ENCODE measurements at regions not wholly inside any gene's neighbourhood (a gene's known extent, or its start where the extent isn't known, plus 50 kb on each side); places are given as distances from the start of the nearest gene placed in this dataset.

DNA sequence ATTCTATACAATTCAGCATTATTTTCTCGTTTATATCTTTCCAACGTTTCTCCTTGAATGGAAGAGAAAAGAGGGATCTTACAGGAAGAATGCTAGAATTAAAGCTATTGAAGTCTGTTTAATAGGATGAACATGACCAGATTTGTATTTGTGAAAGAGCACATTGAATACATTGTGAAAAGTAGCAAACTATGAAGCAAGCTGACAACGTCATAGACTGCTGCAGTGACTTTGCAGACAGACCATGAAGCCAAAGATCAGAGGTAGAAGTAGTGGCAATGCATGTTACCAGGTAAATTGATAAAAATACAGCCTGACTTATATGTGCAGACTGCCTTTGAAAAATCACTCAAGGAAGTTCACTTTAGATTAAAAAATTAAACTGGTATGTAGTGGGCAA lies 146.1 kb downstream of the RASSF9 start:
- DNase-seq, result no peak

DNA sequence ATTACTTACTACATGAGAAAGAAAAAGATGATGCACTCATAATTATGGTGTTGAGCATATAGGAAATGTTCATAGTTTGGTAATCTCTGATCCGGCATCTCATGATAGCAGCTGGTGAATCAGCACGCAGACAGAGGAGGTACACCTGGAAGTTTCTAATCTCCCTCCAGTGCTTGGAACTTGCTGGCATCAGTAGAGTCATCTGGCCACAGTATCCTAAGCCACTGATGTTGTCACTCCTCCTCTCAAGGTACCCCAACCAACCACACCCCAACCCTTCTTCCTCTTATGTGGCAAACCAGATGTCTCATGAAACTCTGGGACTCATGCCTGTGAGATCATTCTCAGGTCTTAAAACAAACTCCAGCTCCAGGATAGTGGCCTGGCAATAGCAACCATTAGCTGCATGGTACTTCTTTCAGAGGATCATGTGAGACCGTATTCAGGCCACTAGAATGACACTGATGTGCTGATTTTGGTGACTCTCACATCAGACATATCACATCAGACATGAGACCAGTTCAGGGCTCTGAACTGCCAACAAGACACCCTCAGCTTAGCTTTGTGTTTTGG lies 143.0 kb downstream of the RASSF9 start:
- DNase-seq, result no peak

DNA sequence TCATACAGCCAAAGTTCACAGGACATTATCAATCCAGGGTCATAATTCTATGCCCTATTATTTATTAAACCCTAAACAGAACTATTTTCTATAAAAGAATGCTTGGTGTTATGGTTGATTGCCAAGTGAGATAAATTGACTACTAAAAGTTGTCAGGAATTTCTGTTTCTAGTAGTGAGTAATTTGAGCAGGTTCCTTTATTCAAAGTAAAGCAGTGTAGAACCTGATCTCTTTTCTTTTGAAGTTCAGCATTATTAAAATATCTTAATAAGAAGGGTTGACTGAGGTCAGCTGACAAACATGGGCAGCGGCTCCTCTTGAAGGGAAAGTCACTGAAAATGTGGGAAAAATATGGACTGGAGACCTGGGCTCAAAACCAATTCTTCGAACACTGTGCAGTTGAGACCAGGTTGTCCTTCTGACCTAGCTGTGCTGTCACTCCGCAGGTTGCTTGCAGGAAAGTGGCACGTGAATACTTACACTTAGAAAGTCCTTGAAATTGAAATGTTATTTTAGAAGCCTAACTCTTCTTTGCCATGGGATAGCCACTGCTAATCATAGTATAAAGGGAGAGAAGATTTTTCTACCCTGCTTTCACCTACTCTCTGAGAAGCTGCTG lies 141.0 kb downstream of the RASSF9 start:
- no peak for DNase-seq

DNA sequence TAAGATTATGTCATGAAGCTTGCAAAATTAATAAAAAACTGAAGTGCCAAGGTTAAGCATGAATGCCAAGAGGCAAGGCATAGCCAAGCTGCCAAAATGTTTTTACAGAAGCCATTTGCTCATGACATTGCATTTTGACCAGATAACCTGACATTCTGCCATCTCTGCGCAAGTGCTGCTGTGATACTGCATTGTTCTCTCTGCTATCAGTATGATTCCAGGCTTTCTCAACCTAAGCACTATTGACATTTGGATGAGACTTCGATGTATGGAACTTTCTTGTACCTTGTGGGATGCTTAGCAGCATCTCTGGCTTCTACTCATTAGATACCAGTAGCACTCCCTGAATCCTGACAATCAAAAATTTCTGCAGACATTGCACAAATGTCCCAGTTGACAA lies 139.2 kb downstream of the RASSF9 start:
- no peak for DNase-seq

DNA sequence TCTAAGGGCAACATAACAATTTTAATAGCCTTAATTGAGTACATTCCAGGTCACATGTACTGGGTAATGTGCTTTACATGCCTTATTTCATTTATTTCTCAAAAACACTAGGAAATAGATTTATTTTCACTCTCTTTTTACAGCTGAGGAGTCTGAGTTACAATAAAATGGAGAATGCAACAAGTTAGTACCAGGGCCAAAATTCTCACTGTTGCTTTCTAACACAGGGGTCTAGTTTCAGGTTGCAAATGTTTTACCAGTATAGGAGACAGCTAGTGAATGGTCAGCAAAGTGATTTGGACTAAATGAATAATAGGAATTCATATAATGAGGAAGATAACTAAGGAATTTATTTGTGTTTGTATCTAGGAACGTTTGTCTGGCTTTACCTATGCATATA lies 137.3 kb downstream of the RASSF9 start:
- no peak for DNase-seq

DNA sequence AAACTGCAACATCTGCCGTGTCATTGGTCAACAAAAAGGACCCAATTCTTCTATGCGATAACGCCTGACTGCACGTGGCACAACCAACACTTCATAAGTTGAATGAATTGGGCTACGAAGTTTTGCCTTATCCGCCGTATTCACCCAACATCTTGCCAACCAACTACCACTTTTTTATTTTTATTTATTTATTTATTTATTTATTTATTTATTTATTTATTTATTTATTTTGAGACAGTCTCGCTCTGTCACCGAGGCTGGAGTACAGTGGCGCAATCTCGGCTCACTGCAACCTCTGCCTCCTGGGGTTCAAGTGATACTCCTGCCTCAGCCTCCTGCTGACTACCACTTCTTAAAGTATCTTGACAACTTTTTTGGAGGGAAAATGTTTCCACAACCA lies 127.4 kb downstream of the RASSF9 start:
- DNase-seq, result no peak

DNA sequence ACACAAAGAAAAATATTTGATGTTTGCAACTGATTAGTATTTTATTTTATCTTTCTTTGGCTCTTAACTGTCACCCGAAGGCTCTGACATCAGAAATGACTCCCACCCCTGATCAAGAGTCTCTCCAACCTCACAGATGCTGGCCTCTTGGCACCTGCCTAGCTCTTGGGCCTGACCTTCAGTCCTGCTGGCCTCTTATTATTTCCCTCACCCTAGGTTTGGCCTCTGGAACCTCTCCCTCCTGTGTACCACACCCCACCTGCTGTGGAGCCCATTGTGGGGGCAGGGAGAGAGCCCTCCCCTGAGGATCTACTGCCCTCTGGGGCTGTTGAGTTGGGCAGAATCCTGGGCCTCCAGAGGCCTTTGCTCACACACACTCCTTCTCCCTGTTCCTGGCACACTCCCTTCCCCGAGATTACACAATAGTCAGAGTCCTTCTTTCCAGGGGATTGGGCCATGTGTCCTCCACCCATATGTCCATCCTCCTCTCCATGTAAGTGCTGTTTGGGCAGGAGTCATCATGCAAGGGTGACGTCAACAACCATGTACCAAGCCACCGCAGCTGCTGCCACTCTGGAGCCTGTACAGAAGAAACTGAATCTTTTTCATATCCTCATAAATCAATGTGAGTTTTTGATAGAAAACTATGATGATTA lies 124.3 kb downstream of the RASSF9 start:
- DNase-seq, result no peak

DNA sequence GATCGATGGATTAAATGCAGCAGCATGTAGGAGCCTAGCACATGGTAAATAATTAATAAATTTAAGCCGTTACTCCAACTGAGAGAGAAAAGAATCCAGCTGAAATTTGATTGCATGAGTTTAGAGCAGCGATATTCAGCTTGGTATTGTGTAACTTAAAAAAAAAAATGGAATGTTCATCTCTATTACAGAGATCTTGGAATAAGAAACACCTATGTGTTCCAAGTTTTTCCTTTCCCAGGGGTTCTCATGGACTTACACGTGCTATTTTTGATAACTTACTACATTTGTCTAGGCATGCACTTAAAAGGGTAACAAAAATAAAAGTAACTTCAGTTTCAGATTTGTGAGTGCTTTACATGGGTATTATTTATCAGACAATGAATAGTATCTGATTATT lies 122.8 kb downstream of the RASSF9 start:
- no peak for DNase-seq

DNA sequence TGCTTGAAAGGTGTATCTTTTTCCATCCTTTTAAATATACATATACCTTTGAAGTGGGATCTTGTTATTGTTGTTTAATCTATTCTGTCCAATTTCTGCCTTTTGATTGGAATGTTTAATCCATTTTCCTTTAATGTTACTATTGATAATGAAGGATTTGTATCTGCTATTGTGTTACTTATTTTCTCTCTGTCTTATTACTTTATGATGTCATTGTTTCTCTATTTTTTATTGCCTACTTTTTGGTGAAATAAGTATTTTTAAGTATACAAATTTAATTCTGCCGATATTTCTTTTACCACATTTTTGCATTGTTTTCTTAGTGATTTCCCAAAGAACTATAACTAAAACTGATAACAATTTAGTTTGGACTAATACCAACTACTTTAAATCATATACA lies 121.8 kb downstream of the RASSF9 start:
- DNase-seq, result no peak

DNA sequence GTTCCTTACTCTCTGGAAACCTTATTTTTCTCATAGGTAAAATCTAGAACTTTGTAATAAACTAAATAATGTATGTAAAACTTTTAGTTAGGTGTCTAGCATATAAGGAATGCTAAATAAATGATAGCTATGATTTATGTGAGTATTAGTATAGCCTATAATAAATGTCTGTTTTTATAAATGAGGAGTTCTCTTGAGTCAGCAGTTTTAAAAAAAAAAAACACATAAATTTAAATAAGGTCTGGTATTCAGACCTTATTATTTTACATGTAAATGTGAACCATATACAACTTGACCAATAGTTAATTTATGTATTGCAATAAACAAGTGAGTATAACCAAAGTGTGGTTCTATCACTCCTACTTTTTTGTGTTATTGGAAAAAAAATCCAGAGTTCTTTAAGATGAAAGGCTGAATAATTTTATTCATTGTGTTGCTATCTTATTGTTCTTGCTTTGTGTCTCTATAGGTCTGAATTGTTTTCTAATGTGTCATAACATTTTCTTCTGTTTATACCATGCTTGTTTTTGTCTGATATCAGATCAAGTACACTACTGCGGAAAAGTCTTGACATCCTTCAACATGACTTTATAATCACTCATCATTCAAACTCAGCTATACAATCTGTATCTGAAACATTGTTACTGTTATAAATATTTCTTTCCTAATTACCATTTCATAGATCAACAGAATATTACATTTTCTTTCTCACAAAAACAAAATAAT lies 115.7 kb downstream of the RASSF9 start:
- no peak for DNase-seq

DNA sequence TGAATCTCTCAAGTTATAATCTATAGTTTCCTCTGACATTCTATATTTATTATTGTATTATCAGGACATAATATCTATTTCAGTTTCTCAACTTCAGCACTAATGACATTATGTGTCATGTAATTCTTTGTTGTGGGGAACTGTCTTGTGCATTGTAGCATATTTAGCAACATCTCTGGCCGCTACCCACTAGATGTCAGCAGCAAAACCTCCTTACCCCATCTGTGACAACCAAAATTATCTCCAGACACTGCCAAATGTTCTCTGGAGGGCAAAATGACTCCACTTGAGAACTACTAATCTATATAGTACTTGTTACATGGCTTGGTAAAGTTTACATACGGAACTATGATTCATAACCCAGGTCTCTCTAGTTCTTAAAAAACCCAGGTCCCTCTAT lies 110.2 kb downstream of the RASSF9 start:
- DNase-seq, result no peak

DNA sequence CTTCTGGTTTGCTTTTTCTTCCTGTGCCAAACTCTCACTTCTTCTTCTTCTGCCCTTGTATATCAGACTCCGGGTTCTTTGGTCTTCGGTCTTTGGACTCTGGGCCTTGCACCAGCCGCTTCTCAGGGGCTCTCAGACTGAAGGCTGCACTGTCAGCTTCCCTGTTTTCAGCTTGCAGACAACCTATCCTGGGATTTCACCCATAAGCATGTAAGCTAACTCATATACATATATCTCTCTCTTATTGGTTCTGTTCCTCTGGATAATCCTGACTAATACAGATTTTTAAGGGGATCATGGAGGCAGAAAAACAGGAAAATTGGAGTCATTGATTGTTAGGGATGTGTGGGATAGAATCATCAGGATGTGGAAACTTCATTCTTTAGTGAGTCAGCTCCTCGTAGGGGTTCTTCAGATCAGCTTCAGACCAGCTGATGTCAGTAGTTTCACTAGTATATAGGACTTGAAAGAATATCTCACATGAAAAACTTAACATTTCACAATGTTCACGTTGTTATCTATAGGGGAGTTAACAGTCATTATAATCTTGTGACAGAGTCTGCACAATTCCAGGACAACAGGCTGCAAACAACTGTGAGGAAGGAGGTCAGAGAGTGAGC lies 102.9 kb downstream of the RASSF9 start:
- no peak for DNase-seq

DNA sequence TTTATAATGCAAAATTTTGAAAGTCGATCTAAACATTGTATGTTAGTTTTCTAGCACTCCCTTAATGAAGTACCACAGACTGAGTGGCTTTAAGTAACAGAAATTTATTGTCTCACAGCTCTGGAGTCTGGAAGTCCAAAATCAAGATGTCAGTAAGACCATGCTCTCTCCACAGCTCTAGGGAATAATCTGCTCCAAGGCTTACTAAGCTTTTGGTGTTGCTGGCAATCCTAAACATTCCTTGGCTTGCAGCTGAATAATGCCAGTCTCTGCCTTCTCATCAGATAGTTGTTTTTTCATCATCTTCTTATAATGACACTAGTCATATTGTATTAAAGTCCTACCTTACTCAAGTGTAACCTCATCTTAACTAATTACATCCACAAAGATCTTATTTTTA lies 102.2 kb downstream of the RASSF9 start:
- no peak for DNase-seq

DNA sequence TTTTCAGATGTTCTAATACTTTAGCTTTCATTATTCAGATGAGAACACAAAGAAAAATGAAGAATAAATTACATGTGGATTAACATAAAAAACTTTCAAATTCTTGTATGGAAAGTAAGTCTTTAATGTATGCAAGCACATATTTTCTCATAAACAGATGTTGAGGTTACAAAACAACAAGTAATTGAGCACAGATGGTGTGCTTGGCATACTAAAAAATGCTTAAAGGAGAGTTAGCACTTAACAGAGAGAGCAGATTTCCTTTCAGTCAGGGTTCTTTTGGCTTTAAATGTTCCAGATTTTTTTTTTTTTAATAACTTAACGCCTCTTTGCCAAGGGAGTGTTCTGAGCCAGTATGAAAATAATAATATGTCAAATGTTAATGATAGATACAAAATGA lies 96.0 kb downstream of the RASSF9 start:
- DNase-seq, result no peak

DNA sequence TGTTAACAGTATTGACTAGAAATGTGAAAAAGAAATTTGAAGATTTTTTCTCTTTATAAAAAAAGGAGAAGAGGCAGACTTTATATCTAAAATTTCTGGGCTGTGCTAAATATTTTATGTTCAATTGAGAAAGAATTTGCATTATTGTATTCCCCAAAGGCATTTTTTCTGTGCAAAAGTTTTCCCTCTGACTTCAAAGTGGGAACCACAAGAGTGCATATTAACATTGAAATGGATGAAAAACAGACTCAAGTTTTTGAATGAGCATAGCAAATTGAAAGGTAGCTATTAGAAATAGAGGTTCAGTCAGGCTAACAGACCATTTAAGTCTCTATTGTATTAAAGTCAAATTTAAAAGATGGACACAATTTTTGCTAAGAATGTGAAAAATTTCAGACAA lies 95.2 kb downstream of the RASSF9 start:
- no peak for DNase-seq

DNA sequence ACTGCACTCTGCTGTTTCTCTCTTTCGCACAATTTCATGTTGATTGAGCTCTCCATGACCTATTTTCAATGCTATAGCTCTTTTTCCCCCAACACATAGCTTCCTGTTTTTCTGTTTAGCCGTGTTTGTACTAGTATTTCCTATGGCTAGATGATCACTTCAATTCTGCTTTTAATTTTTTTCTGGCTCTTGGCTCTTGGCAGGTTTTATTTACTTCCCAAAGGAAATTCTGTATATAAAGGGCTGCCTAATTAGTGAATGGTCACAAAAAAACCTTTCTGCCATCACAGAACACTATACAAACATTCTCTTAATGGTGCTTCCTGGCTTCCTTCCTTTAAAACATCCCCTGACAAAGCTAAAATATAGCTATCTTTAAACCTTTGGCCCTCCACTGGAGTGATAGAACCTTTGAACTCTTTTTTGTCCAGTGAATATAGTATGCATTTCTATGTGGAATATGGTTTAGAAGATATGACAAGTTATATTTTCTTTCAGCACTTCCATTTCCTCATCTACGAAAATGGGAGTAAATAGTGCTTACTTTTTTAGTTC lies 88.2 kb downstream of the RASSF9 start:
- DNase-seq, result no peak
